Psoas muscle (tissue), 7 donors: ENCODE measurements at regions not wholly inside any gene's neighbourhood (a gene's known extent, or its start where the extent isn't known, plus 50 kb on each side); places are given as distances from the start of the nearest gene placed in this dataset.
A peak's percentile ranks its signal among the peaks of the same experiment; 100 is the strongest.

Source experiments
- ATAC-seq, 4 donors: fragments of 200-7000 bp; cut with Tn5 transposase; one replicate each; pipeline ENCODE4 v1.9.1; 2020; ENCODE audit warnings: moderate library complexity in 3 of 4, mild to moderate bottlenecking in 2 of 4
- DNase-seq, 2 donors: peaks; one replicate each; pipeline ENCODE4 v3.0.0-alpha.2; 2020
- H3K27ac ChIP-seq: fragments of 200-600 bp; one replicate; pipeline ENCODE4 v1.8.0; 2022
- H3K27me3 ChIP-seq, 3 donors: fragments of 200-600 bp in 1 of 3; one replicate each; pipeline versions ENCODE4 v1.6.1 to v1.8.0; 2013 to 2022; ENCODE audit warnings: low read length in 2 of 3, mild to moderate bottlenecking in 2 of 3, moderate library complexity in 1 of 3; ENCODE audit not compliant: insufficient read depth in 3 of 3
- H3K36me3 ChIP-seq, 2 donors: fragments of 200-600 bp in 1 of 2; one replicate each; pipeline versions ENCODE4 v1.6.1 to v1.8.0; 2013 to 2022; ENCODE audit warnings: low read depth in 1 of 2, mild to moderate bottlenecking in 1 of 2, moderate library complexity in 1 of 2; ENCODE audit not compliant: insufficient read depth in 1 of 2
- H3K4me1 ChIP-seq: fragments of 200-600 bp; one replicate; pipeline ENCODE4 v1.8.0; 2022
- H3K4me3 ChIP-seq: fragments of 200-600 bp; one replicate; pipeline ENCODE4 v1.8.0; 2022; ENCODE audit warnings: mild to moderate bottlenecking
- H3K9me3 ChIP-seq: fragments of 200-600 bp; one replicate; pipeline ENCODE4 v1.8.0; 2022
- WGBS, 3 donors: extraction: QIAGEN DNeasy Blood & Tissue Kit; methylation state at CpG; one replicate each; pipeline versions ENCODE4 v1.1.6 to v1.1.7; 2013; 5-methylcytosine and 5-hydroxymethylcytosine counted together
- intact Hi-C, 2 donors: fragments of 100-400 bp; cut with DNase I; formaldehyde crosslinking; loops; one replicate each; pipeline versions ENCODE4 v1.11.0 to v1.14.2; 2022
- TF ChIP-seq, protein P1 (sequence below): fragments of 200-600 bp; IDR thresholded peaks from one replicate; pipeline ENCODE4 v1.8.0; 2022; ENCODE audit warnings: antibody characterized with exemption
- donor health status: healthy with polysubstance abuse.
- donor health status: DM: no; HTN: no; CAD: no; lungs with moderate emphysema.
- donor health status: Bipolar disorder and iron deficiency.
- donor health status: healthy.
- donor health status: DM: yes; HTN: yes; CAD: no.
- donor health status: DM: no; HTN: no; CAD: no.
- donor health status: DM: yes; HTN: yes; CAD: no.

DNA sequence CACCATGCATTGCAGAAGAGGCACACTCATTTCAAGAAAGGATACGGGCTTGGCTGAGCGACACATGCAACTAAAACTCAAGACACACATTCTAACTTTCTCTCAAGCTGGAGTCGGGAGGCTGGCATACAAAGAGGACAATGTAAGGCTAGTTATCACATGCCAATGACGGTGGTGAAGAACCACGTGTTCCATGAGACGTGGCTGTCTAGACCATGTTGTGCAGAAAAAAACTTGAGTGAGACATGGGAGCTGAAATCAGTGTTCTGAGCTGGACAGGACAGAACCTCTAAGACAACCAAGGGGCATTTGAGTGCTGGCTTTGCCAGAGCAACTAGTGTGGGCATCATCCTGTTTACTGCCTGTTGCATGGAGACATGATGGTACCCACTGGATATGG lies 193.0 kb upstream of the DPP6 start:
- H3K27me3 ChIP-seq: no peaks in the 10 kb centered on the region
- intact Hi-C loops: no loop called here

DNA sequence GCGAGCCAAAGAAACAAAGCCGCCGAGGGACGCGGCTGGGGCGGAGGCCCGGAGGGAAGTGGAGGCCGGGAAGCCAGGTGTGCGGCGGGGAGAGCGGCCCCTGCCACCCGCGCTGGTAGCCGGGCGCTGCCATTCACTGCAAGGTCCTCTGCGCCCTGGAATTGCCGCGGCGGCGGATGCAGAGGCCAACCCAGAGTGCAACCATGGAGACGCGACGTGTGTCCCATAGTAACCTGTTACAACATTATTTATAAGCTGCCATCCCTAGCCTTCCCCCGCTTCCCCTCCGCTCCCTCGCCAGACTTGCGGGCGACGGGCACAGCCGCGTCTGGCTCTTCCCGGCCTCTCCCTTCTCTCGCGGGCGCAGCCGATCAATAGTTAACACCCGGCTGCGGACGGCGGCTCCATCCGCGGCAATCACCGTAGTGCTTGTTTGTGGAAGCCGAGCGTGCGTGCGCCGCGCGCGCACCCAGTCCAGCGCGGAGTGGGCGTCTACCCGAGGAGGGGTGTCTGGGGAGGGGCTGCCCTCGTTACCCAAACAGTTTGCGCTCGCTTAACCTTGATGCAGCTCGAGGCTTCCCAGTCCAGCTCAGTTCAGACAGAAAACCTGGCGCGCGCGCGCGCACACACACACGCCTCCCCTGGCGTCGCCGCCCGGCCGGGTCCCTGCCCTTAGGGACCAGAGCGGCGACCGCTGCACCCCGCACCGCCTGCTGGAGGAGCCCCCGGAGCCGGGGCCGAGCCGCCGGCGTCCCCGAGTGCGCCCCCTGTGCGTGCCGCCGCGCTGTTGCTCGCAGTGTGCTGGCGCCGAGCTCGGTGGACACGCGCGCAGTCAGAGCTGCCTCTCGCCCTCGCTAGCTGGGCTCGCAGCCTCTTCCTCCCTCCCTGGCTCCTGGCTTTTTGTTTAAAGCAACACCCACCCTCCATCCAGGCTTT lies 165.4 kb upstream of the DPP6 start:
- no peaks in the 10 kb centered on the region for H3K36me3 ChIP-seq
- intact Hi-C loops: no loop called here
- H3K27me3 ChIP-seq: peaks cover 9 to 42% (median 11%) of the 10 kb centered on the region in 3 donors
- TF ChIP-seq, protein P1, sequence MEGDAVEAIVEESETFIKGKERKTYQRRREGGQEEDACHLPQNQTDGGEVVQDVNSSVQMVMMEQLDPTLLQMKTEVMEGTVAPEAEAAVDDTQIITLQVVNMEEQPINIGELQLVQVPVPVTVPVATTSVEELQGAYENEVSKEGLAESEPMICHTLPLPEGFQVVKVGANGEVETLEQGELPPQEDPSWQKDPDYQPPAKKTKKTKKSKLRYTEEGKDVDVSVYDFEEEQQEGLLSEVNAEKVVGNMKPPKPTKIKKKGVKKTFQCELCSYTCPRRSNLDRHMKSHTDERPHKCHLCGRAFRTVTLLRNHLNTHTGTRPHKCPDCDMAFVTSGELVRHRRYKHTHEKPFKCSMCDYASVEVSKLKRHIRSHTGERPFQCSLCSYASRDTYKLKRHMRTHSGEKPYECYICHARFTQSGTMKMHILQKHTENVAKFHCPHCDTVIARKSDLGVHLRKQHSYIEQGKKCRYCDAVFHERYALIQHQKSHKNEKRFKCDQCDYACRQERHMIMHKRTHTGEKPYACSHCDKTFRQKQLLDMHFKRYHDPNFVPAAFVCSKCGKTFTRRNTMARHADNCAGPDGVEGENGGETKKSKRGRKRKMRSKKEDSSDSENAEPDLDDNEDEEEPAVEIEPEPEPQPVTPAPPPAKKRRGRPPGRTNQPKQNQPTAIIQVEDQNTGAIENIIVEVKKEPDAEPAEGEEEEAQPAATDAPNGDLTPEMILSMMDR: no peak
- no peaks in the 10 kb centered on the region for H3K9me3 ChIP-seq
- no peaks in the 10 kb centered on the region for H3K4me1 ChIP-seq
- 0 to 1% (median 1%) methylated on average over 85 to 98 of the region's 98 CpGs for WGBS, 3 donors
- peak overlapping the region; percentile 51 for H3K4me3 ChIP-seq
- ATAC-seq (peak in 1 of 4 donors; percentile 40), DNase-seq (peak in 1 of 2 donors; percentile 52)
- no peak overlapping the region for H3K27ac ChIP-seq

More for the DNA sequence above, 193.0 kb upstream of the DPP6 start:
- Histone ChIP-seq H3K4me3 (no peak overlapping the region), H3K9me3 (peaks cover 3% of the 10 kb centered on the region), H3K27ac (no peak overlapping the region), H3K4me1 (no peaks in the 10 kb centered on the region), H3K36me3 (no peaks in the 10 kb centered on the region)
- WGBS, 3 donors: 90 to 92% (median 91%) methylated on average over 6 of the region's 6 CpGs
- DNase-seq (no peak), ATAC-seq (no peak)
- TF ChIP-seq, protein P1: no peak

DNA sequence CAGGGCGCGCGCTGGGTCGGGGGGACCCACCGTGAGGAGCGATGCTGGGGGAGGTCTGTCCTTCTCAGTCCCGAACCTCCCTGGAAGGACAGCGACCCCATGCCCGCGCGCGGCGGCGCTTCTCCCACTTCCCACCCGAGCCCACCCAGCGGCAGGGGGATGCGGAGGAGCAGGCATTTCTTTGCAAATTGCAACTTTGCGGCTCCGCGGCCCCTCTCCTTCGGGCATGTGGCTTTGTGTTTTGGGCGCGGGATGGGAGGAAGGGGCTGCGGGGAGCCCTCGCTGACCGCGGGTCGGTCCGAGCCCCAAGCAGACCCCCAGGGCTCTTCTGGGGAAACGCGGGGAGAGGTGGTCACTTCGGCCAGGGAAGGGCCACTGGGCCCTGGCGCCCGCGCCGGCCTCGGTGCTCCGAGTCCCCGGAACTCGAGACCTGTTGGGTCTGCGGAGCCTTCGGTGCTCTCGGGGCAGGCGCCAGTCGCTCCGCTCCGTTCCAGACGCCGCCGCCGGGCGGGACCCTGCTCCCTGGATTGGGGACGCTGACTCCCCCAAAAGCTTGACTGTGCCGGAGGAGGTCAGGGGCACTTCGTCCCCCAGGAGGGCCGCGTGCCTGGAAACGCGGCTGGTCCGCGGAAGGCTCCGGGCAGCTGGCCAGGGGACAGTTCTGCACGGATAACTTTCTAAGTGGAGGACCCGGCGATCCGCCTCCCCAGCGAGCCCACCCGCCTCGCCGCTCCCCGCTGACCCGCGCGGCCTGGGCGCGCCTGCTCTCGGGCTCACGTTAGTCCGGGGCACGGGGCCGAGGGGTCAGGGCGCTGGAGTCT lies 164.2 kb upstream of the DPP6 start:
- peak overlapping the region; percentile 51 for H3K4me3 ChIP-seq
- no peaks in the 10 kb centered on the region for H3K9me3 ChIP-seq
- no peaks in the 10 kb centered on the region for H3K36me3 ChIP-seq
- DNase-seq (no peak), ATAC-seq (no peak)
- H3K27me3 ChIP-seq: peaks cover 9 to 42% (median 11%) of the 10 kb centered on the region in 3 donors
- TF ChIP-seq, protein P1: no peak
- intact Hi-C loops: no loop called here
- no peak overlapping the region for H3K27ac ChIP-seq
- H3K4me1 ChIP-seq: no peaks in the 10 kb centered on the region
- 1 to 2% (median 1%) methylated on average over 62 to 82 of the region's 82 CpGs for WGBS, 3 donors

DNA sequence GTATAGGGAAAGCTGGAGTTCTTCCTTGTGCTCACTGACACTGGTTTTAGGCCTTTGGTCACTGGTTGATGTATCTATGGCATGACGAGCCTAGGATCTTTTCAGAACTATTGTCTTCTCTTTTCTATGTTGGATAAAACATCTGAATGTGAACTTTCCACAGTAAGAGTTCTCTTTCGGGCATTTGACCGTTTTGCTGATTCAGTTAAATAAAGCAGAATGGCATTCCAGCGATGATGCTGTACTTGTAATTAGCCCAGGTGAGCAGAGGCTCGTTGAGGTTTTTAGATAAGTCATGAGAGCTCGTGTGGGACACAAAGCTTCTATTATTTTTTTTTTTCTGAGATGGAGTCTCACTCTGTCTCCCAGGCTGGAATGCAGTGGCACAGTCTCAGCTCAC lies 160.2 kb upstream of the DPP6 start:
- Histone ChIP-seq H3K9me3 (no peaks in the 10 kb centered on the region), H3K4me1 (no peaks in the 10 kb centered on the region), H3K4me3 (no peak overlapping the region), H3K27me3 (peaks cover 9 to 32% (median 9%) of the 10 kb centered on the region in 3 donors), H3K27ac (no peak overlapping the region), H3K36me3 (no peaks in the 10 kb centered on the region)
- DNase-seq: no peak
- no peak for ATAC-seq
- TF ChIP-seq, protein P1: no peak
- intact Hi-C loops: no loop called here
- 84 to 92% (median 89%) methylated on average over 6 of the region's 6 CpGs for WGBS, 3 donors
